ENCODE measurements at regions not wholly inside any gene's neighbourhood (a gene's known extent, or its start where the extent isn't known, plus 50 kb on each side); places are given as distances from the start of the nearest gene placed in this dataset.

DNA sequence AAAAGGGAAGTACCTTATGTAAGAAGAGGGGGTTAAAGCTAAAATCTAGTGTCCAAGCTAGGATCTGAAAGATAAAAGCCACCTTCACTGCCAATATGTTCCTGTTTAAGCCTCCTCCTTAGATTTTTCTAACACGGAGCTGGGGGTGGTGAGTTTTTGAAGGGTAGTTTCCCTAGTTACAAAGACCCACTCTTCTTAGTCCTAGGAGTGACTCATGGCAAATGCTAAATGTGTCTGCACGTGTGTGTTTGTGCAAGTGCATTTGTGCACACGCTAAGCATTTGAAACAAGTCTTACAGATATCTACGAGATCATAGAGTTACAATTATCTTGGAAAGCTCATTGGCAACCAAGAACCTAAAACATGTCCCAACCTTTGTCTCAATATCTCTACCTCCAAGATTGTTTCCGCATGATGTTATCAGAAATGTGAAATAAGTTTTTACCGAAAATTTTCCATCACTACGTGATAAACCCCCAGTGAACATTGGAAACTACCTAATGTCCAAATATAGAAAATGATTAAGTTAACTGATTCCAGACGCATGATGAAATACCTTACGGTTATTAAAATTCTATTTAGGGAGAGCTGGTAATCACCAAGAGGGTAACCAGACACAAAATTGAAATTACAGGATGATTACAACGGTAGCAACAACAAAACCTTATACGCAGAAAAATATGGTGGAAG, 78.0 kb upstream of the HRH2 start:
- DNase-seq, result no peak
- ATAC-seq, result no peak
- 64% methylated on average over 11 of the region's 11 CpGs for WGBS (ENCODE audit: insufficient coverage, low coverage, low lambda C conversion rate, missing lambda C conversion rate)
- no peaks in the 10 kb centered on the region for H3K27me3 ChIP-seq
- H3K4me1 ChIP-seq, result no peaks in the 10 kb centered on the region
- TF ChIP-seq, protein P1, sequence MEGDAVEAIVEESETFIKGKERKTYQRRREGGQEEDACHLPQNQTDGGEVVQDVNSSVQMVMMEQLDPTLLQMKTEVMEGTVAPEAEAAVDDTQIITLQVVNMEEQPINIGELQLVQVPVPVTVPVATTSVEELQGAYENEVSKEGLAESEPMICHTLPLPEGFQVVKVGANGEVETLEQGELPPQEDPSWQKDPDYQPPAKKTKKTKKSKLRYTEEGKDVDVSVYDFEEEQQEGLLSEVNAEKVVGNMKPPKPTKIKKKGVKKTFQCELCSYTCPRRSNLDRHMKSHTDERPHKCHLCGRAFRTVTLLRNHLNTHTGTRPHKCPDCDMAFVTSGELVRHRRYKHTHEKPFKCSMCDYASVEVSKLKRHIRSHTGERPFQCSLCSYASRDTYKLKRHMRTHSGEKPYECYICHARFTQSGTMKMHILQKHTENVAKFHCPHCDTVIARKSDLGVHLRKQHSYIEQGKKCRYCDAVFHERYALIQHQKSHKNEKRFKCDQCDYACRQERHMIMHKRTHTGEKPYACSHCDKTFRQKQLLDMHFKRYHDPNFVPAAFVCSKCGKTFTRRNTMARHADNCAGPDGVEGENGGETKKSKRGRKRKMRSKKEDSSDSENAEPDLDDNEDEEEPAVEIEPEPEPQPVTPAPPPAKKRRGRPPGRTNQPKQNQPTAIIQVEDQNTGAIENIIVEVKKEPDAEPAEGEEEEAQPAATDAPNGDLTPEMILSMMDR (IDR thresholded peaks at IDR 0.05), result no peak
- TF ChIP-seq POLR2A (IDR thresholded peaks at IDR 0.05), result no peak
- no peaks in the 10 kb centered on the region for H3K36me3 ChIP-seq
- H3K9me3 ChIP-seq, result no peaks in the 10 kb centered on the region
- intact Hi-C loops (cut with DNase I), result no loop called here
- no peak overlapping the region for H3K4me3 ChIP-seq
- H3K27ac ChIP-seq, result no peak overlapping the region

DNA sequence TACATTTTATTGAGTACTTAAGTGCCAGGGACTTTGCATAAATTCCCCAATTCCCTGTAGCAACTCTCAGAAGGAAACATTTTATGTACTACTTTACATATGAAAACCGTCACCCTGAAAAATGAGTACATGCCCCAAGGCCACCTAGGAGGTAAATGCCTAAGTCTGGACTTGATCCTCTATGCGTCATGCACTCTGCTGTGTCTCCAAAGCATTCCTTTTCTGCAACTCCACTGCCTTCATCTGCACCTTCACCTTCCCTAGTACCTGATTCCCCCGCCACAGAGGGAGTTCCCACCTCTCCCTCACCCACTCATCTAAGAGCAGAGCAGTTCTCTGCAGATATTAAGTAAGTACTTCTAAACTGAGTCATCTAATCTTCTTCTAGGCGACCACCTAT, 75.2 kb upstream of the HRH2 start:
- ATAC-seq (no peak), DNase-seq (no peak)
- H3K9me3 ChIP-seq, result no peaks in the 10 kb centered on the region
- TF ChIP-seq, protein P1 (IDR thresholded peaks at IDR 0.05), result no peak
- TF ChIP-seq POLR2A (IDR thresholded peaks at IDR 0.05), result no peak
- H3K4me3 ChIP-seq, result no peak overlapping the region
- H3K36me3 ChIP-seq, result no peaks in the 10 kb centered on the region
- 53% methylated on average over 3 of the region's 4 CpGs for WGBS (ENCODE audit: insufficient coverage, low coverage, low lambda C conversion rate, missing lambda C conversion rate)
- intact Hi-C loops (cut with DNase I), result no loop called here
- no peaks in the 10 kb centered on the region for H3K4me1 ChIP-seq
- no peaks in the 10 kb centered on the region for H3K27me3 ChIP-seq
- no peak overlapping the region for H3K27ac ChIP-seq

DNA sequence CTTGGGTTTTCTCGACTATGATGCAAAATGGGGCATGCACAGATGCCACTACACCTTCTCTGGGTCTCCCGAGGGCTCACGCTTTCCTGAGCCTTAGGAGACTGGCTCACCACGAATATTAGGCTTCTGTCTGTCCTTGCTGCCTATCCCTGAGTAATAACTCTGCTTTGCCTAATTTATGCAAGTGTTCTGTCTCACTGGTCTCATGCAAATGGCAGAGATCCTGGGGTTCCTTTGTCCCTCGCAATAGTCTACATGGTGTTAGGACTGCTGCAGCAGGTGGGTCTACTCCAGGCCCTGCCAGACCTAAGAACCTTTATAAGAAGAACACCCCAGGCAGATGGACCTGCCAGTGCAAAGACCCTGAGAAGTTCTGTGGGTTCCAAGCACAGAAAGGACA, 72.3 kb upstream of the HRH2 start:
- intact Hi-C loops (cut with DNase I), result no loop called here
- WGBS (ENCODE audit: insufficient coverage, low coverage, low lambda C conversion rate, missing lambda C conversion rate), result 42% methylated on average over 4 of the region's 5 CpGs
- ATAC-seq, result no peak
- H3K4me3 ChIP-seq, result no peak overlapping the region
- H3K36me3 ChIP-seq, result no peaks in the 10 kb centered on the region
- H3K27ac ChIP-seq, result no peak overlapping the region
- H3K9me3 ChIP-seq, result no peaks in the 10 kb centered on the region
- H3K27me3 ChIP-seq, result no peaks in the 10 kb centered on the region
- no peaks in the 10 kb centered on the region for H3K4me1 ChIP-seq
- no peak for TF ChIP-seq POLR2A (IDR thresholded peaks at IDR 0.05)
- TF ChIP-seq, protein P1 (IDR thresholded peaks at IDR 0.05), result no peak
- no peak for DNase-seq

DNA sequence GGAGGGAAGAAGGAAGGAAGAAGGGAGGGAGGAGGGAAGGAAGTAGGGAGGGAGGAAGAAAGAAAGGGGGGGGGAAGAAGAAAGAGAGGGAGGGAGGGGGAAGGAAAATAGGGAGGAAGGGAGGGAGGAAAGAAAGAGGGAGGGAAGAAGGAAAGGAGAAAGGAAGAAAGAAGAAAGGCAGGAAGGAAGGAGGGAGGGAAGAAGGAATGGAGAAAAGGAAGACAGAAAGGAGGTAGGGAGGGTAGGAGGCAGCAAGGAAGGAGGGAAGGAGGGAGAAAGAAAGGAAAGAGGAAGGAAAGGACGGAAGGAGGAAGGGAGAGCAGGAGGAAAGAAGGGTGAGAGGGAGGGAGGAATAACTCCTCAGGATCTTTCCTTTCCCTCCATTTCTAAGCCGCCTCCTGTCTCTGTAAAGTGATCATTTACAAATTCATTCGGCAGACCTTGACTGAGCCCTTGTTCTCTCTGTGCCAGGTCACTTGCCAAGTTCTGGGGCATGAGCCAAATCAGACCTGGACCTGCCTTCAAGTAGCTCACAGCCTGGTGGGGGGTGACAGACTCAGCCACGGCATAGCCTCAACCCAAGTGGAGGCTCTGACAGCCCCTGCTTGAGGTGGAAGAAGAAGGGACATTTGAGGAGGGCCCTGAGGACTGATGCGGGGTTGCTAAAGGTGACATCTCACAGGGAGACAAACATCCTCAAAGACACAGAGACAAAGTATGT, 69.0 kb upstream of the HRH2 start:
- TF ChIP-seq, protein P1 (IDR thresholded peaks at IDR 0.05), result no peak
- TF ChIP-seq POLR2A (IDR thresholded peaks at IDR 0.05), result no peak
- WGBS (ENCODE audit: insufficient coverage, low coverage, low lambda C conversion rate, missing lambda C conversion rate), result 58% methylated on average over 3 of the region's 5 CpGs
- Histone ChIP-seq H3K36me3 (no peaks in the 10 kb centered on the region), H3K9me3 (no peaks in the 10 kb centered on the region), H3K27me3 (no peaks in the 10 kb centered on the region), H3K4me3 (no peak overlapping the region), H3K27ac (no peak overlapping the region), H3K4me1 (no peaks in the 10 kb centered on the region)
- ATAC-seq (no peak), DNase-seq (no peak)
- intact Hi-C loops (cut with DNase I), result no loop called here

Data from right lobe of liver (tissue), 6 donors.